ENCODE measurements at regions not wholly inside any gene's neighbourhood (a gene's known extent, or its start where the extent isn't known, plus 50 kb on each side); places are given as distances from the start of the nearest gene placed in this dataset.

GRCh38 chr18:34159691-34160185 lies 65.0 kb downstream of the NOL4 start:
- DNase-seq = no peak

- DNase-seq = no peak
Observed at GRCh38 chr18:34158881-34159690, 65.6 kb downstream of the NOL4 start.

- DNase-seq = no peak
Observed at GRCh38 chr18:34153711-34154110, 71.0 kb downstream of the NOL4 start.

- no peak for DNase-seq
Observed at GRCh38 chr18:34131006-34131405, 93.7 kb downstream of the NOL4 start.

GRCh38 chr18:34128436-34128835 lies 96.3 kb downstream of the NOL4 start:
- DNase-seq = no peak

- no peak for DNase-seq
Observed at GRCh38 chr18:34126121-34126520, 98.6 kb downstream of the NOL4 start.

- DNase-seq = peak; percentile 8
Observed at GRCh38 chr18:34122724-34123334, 101.9 kb downstream of the NOL4 start.

GRCh38 chr18:34121200-34121721 lies 103.5 kb downstream of the NOL4 start:
- no peak for DNase-seq

- DNase-seq = no peak
Observed at GRCh38 chr18:34120294-34120693, 104.4 kb downstream of the NOL4 start.

GRCh38 chr18:34117319-34117718 lies 107.4 kb downstream of the NOL4 start:
- DNase-seq = no peak

- no peak for DNase-seq
Observed at GRCh38 chr18:34115409-34116081, 109.2 kb downstream of the NOL4 start.

GRCh38 chr18:34114996-34115395 lies 109.7 kb downstream of the NOL4 start:
- DNase-seq = no peak

GRCh38 chr18:34108206-34108605 lies 116.5 kb downstream of the NOL4 start:
- no peak for DNase-seq

- DNase-seq = no peak
Observed at GRCh38 chr18:34098109-34098508, 126.6 kb downstream of the NOL4 start.

GRCh38 chr18:34097312-34097711 lies 127.4 kb downstream of the NOL4 start:
- no peak for DNase-seq

GRCh38 chr18:34094148-34094547 lies 130.6 kb downstream of the NOL4 start:
- DNase-seq = no peak

GRCh38 chr18:34092796-34093195 lies 131.9 kb downstream of the NOL4 start:
- no peak for DNase-seq

GRCh38 chr18:34086370-34086769 lies 138.3 kb downstream of the NOL4 start:
- DNase-seq = no peak

GRCh38 chr18:34085140-34085739 lies 139.5 kb downstream of the NOL4 start:
- DNase-seq = no peak

GRCh38 chr18:34084635-34085034 lies 140.1 kb downstream of the NOL4 start:
- no peak for DNase-seq

GRCh38 chr18:34083910-34084535 lies 140.7 kb downstream of the NOL4 start:
- no peak for DNase-seq

GRCh38 chr18:34077599-34077998 lies 147.1 kb downstream of the NOL4 start:
- DNase-seq = no peak
